NAMALWA (cell line): ENCODE measurements at regions not wholly inside any gene's neighbourhood (a gene's known extent, or its start where the extent isn't known, plus 50 kb on each side); places are given as distances from the start of the nearest gene placed in this dataset.
A peak's percentile ranks its signal among the peaks of the same experiment; 100 is the strongest.
"Not testable (repeated sequence)": the region's sequence is repeated elsewhere in the genome, so short reads cannot be mapped to it uniquely, and the experiment has no call there.

Source experiments
- DNase-seq: peaks from one replicate; pipeline ENCODE4 v3.0.0-alpha.2; 2015; ENCODE audit warnings: low spot score

- no peak for DNase-seq
These were observed 395.8 kb downstream of the LNPK start for GRCh38 chr2:175606010-175606841.

- DNase-seq, result no peak
These were observed 396.4 kb downstream of the LNPK start for GRCh38 chr2:175605640-175606009.

GRCh38 chr2:175601969-175602368 is 400.1 kb downstream of the LNPK start:
- no peak for DNase-seq

GRCh38 chr2:175599966-175600831 is 401.9 kb downstream of the LNPK start:
- no peak for DNase-seq

GRCh38 chr2:175597286-175597685 is 404.8 kb downstream of the LNPK start:
- DNase-seq, result no peak

GRCh38 chr2:175595139-175595538 is 406.9 kb downstream of the LNPK start:
- DNase-seq, result no peak

- DNase-seq, result not testable (repeated sequence)
These were observed 408.2 kb downstream of the LNPK start for GRCh38 chr2:175593686-175594525.

- not testable (repeated sequence) for DNase-seq
These were observed 406.7 kb upstream of the ATP5MC3 start for GRCh38 chr2:175588213-175588612.

- DNase-seq, result no peak
These were observed 404.0 kb upstream of the ATP5MC3 start for GRCh38 chr2:175585496-175585895.

GRCh38 chr2:175580652-175581051 is 399.1 kb upstream of the ATP5MC3 start:
- no peak for DNase-seq

GRCh38 chr2:175579646-175580045 is 398.1 kb upstream of the ATP5MC3 start:
- DNase-seq, result peak; percentile 18

GRCh38 chr2:175577368-175577970 is 396.0 kb upstream of the ATP5MC3 start:
- no peak for DNase-seq

GRCh38 chr2:175576875-175577274 is 395.4 kb upstream of the ATP5MC3 start:
- DNase-seq, result no peak

GRCh38 chr2:175576270-175576669 is 394.8 kb upstream of the ATP5MC3 start:
- DNase-seq, result no peak

GRCh38 chr2:175575346-175576258 is 394.1 kb upstream of the ATP5MC3 start:
- DNase-seq, result peak; percentile 48

GRCh38 chr2:175574069-175574468 is 392.6 kb upstream of the ATP5MC3 start:
- DNase-seq, result no peak

- no peak for DNase-seq
These were observed 389.7 kb upstream of the ATP5MC3 start for GRCh38 chr2:175571078-175571653.

- DNase-seq, result no peak
These were observed 386.7 kb upstream of the ATP5MC3 start for GRCh38 chr2:175568109-175568730.

- no peak for DNase-seq
These were observed 386.0 kb upstream of the ATP5MC3 start for GRCh38 chr2:175567435-175568061.
